ENCODE measurements at regions not wholly inside any gene's neighbourhood (a gene's known extent, or its start where the extent isn't known, plus 50 kb on each side); places are given as distances from the start of the nearest gene placed in this dataset.

DNA sequence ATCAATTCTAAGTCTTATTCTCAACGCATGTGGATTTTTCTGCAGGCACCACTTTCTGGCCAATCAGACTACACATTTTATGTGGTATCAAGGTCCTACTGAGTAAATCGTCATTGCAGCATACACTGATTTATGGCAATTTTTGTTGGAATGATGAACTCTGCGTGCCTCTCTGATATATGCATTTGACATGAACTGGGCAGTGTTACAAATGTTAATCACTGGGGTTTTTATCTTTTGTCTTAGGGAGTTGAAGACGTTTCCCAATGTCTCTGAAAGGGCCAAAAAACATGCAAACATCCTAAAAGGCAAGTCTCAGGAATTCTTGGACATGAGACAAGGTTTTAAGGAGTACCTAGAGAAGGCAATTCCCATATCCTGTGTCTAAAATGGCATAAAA, 809.5 kb upstream of the CELF2 start:
- no peak for DNase-seq

DNA sequence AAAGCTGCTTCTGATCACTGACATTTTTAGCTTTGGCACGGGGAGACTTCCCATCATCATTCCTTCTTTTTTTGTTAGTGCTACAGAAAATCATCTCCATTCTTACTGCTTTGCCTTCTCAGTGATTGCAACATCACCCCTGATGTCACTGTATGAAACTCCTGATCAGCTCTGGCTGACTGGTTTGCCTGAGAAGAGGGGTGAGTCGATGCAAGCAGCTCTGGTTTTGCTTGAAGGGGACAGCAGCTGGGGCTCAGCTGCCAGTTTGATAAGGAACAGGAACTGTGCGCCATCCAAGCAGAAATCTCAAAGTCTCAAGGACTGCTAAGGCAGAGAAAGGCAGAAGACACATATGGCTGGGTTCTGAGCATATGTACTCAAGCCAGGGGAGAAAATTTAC, 808.5 kb upstream of the CELF2 start:
- no peak for DNase-seq

DNA sequence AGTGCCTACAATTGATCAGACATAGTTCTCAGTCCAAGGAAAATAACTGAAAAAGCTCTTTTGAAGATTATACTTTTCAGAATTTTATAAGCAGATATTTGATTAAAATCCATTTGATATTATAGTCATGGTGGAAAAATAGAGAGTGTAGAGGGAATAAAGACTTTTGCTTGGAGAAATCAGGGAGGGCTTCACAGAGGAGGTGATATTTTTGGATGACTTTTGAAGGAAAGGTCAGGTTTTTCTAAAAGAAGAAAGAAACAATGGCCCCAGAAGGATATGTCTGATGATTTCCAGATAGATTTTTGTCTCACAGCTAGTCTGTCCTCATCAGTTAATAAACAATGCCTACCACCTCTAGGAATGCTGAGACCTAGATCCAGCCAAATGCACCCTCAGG, 806.3 kb upstream of the CELF2 start:
- DNase-seq = no peak

DNA sequence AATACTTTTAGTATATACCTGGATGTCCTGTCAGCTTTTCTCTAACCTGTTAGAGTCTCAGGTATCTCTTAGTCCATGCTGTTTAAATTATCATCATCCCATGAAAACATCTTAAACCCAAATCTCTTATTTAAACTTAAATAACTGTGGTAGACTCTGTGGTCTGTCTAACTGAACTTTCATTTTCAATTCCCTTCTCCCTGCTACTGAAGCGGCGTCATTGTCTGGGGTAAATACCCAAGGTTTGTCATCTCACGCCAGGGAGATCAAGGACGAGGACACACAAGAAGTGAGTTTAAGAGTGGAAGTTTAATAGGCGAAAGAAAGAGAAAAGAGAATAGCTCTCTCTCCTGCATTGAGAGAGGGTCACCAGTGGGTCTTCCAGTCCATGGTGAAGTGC, 804.4 kb upstream of the CELF2 start:
- no peak for DNase-seq

DNA sequence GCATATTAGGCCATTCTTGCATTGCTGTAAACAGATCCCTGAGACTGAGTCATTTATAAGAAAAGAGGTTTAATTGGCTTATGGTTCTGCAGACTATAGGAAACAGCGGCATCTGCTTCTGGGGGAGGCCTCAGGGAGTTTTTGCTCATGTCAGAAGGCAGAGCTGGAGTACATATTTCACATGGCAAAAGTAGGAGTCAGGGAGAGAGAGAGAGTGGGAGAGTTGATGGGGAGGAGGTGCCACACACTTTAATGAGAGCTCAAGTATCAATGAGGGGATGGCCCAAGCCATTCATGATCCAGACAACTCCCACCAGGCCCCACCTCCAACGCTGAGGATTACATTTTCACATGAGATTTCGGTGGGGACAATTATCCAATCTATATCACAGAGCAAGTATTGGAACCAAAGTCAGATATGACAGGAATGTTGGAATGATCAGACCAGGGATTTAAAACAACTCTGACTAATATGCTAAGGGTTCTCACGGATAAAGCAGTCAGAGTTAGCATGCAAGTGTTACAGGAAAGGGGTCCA, 795.3 kb upstream of the CELF2 start:
- DNase-seq = no peak

DNA sequence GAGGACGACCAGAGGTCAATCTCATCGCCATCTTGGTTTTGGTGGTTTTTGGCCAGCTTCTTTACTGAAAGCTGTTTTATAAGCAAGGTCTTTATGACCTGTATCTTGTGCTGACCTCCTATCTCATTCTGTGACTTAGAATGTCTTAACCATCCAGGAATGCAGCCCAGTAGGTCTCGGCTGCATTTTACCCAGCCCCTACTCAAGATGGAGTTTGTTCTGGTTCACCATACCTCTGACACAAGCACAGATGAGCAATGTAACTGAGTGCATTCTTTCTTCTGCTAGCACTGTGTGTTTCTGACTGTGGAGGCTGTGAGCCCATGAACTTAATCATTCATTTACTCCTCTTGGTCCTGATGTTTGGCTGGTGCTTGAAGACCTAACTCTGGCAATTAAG, 794.5 kb upstream of the CELF2 start:
- no peak for DNase-seq

DNA sequence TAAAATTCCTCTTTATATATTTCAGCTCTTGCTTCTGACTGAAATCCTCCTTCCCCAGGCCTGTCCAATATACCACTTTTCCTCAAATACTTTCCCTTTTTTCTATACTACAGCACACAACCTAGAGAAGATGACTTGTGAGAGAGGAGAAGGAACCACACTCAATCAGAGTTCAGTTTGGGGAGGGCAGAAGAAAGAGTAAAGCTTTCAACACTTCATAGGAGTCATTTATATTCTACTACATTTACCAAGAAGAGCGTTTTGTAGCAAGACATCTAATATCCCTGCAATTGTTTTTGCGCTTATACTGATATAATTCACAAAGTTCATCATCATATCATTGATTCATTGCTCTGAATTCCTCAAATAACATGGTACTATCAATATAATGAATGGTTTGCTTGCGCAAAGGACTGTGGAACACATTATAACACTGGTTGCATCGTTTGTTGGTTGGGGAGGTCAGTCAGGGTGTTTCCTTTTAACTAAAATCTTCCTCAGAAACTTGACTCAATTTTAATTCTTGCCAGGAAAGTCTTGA, 792.5 kb upstream of the CELF2 start:
- DNase-seq = no peak

DNA sequence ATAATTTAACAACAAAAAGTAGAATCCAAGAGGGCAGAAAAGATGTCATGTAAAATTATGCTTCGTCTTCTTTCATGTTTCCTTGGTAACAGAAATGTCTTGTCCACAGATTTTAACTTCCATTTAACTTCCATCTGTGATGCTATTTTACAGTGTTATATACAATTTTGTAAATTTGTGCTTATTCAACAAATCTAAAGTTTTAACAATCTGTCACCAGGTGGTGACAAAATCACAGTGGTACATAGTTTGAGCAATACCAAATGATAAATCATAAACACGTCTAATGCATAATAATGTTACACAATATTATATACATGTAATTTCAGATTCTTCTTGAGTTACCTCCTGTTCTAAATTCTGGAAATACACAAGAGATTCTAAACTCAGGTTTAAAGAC, 784.4 kb upstream of the CELF2 start:
- DNase-seq = no peak

DNA sequence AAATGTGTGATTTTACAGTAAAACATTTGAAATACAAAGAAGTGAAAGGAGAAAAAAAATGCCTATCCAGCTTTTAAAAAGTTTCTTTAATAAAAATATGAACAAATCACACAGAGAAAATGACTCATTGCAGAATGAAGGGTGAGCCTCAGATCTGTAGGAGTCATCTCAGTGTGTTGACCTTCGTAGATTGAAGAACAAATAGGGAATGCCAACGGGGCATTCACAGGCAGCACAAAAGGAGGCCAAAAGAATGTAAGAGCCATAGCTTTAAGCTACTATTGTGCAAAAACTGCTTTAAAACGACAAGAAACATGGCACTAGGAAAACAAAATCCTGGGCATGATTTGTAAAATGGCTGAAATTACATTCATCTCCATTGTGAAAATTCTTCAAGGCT, 782.7 kb upstream of the CELF2 start:
- no peak for DNase-seq

DNA sequence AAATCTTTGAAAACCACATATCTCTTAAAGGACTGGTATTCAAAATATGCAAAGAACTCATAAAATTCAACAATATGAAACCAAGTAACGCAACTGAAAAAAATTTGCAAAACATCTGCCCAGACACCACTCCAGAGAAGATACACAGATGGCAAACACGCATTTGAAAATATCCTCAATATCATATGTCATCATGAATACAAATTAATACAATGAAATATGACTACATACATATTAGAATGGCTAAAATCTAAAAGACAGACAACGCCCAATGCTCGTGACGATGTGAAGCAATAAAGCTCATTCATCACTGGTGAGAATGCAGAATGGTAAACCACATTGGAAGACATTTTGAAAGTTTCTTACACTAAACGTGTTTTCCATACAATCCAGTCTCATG, 770.1 kb upstream of the CELF2 start:
- DNase-seq = no peak

DNA sequence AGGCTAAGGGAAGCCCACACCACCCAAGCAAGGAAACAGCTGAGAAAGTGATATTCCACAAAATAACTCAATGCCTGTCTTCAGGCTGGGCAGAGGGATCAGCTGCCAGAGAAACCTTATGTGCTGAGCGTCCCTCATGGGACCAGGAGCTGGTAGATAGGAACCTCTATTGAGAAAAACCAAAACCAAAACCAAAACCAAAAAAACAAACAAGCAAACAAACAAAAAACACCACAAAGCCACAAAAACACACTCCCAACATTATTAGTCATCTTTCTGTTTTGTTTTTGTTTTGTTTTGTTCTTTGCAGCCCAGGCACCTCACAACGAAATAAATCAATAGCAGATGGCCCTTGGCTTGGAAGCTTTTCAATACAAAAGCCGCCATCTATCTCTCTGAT, 760.8 kb upstream of the CELF2 start:
- DNase-seq = no peak

DNA sequence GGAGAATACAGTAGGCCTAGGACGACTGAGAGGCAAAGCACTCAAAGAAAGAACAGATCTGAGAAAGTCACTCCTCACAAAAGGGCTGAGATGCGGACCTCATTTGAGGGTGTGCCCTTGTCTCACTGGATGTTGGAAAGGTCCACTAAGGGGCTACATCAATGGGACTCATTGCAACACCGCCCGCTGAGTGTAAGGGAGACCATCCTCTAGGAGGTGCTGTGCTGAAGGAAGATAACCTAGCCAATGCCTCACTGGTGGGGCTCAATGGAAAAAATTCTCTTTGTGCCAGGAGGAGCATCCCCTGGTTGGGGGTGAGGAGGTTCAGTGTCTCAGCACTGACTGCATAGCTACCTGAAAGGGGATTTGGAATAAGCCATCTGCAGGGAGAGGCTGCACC, 758.7 kb upstream of the CELF2 start:
- DNase-seq = no peak

DNA sequence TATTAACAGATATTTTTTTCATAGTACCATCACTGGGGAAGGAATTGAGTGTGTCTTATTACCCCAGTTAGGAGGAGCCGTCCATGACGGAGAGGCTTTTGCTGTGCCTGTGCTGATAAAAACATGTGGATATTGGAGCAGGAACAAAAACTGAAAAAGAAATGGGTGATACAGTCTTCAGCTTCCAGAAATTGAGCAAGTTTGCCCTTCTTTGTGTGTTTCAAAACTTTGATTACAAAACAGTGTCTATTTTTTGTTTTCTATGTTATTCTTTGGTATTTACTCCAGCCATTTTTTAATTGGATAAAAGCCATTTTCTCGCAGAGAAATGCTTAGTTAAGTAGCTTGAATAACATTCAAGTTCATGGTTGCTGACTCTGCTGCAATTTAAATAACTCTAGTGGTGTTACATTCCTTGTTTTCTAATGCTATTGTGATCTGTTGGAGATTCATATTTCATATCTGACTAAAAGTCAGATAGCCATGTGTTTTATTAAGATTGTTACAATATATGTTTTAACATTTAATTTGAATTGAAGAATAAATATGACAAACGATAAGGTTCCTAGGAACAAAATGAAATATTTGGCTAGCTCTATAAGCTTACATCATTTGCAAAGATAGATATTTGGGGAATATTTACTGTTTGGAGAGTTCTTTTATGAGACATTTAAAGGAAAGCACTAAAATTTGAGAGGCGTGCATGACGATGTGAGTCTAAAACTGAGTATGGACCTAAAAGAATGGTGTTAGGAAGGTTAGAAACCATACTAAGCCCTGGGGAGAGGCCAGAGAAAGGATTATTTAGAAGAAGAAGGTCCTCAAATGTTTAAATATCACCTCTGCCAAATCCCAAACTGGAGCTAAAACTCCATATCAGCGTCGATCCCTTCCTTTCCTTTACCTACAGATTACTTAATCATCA, 747.3 kb upstream of the CELF2 start:
- no peak for DNase-seq

DNA sequence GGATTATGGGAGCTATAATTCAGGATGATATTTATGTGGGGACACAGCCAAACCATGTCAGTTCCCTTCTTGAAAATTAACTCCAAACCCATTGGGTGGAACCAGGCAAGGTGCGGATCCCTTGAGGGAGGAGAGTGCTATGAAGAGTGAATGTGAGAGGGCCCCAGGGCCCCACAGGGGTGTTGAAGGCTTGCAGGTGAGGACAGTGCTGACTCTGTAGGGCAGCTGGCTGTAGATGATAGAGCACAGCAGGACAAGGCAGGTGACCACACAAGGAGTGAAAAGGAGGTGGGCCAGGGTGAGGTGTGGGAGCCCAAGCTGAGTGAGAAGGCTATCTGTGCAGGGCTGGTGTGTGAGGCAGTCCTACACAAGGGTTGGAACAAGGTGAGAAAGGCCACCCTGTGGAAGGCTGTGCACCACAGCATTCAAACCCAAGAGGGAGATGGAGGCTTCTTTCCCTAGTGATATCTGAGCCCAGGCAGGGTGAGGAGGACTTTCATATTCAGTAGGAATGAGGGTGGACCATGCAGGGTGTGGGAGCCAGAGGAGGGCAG, 746.0 kb upstream of the CELF2 start:
- no peak for DNase-seq

DNA sequence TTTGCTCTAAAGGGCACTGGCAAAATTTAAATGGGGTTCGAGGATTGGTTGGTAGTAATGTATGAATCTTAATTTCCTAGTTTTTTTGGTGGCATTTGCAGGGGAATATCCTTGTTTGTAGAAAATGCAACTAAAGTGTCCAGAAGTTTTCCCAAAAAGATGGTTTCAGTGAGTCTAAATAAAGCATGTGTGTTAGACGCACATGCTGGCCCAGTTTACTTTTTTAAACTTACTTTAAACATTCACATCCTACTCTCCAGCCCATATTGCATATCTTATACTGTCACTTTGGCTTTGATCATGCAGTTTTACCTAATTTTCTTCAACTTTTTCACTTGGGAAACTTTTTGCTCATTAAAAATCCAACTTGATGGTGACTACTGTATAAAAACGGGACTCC, 744.0 kb upstream of the CELF2 start:
- DNase-seq = no peak

DNA sequence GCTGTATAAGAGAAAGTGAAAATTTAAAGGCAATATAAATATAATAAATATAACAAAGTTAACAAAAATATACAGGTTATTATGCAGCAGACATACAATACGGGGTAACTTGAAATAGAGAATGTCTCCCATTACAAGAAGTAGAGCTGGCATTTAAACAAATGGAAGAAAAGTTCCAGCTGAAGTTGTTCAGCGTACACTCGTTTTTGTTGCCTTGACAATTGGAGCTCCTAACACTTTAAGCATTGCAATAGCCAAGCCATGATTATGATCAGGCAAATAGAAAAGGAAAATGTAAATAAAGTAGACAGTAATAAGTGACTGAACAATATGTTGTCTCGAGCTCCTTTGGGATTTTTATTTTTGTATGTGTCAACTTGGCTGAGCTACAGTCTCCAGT, 737.8 kb upstream of the CELF2 start:
- DNase-seq = no peak

DNA sequence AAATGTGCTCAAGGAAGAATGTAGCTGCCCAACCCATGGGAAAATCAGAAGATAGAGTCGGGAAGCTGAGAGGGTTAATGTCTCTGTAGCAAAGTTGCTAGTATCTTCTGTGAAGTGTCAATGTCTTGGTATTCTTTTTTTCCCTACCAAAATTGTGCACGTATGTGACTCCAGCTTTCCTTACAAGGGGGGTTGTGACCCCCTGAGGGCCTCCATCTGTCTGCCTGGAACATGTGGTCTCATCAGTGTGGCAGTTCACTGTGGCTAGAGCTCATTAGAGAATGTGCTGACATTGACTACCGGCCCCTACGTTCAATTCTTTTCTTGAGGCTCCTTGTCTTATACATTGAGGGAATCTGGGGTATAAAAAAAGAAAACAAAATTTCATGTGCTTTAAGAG, 725.2 kb upstream of the CELF2 start:
- no peak for DNase-seq

DNA sequence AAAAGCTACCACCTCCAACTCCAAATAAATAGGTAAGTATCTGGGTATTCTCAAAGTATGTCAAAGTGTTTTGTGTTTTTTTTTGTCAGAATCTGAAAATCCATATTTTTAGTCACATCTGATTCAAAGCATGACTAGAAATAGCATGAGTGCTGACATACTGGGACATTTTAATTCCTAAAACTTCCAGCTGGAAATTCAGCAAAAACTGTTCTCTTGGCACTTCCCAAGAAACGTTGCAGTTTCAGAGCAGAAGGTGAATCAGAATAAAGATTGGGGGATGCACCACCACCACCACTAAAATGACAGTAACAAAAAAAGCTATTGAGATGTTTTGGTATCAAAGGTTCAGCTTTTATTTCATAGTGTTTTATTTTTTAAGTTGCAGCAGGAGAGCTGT, 724.6 kb upstream of the CELF2 start:
- no peak for DNase-seq

DNA sequence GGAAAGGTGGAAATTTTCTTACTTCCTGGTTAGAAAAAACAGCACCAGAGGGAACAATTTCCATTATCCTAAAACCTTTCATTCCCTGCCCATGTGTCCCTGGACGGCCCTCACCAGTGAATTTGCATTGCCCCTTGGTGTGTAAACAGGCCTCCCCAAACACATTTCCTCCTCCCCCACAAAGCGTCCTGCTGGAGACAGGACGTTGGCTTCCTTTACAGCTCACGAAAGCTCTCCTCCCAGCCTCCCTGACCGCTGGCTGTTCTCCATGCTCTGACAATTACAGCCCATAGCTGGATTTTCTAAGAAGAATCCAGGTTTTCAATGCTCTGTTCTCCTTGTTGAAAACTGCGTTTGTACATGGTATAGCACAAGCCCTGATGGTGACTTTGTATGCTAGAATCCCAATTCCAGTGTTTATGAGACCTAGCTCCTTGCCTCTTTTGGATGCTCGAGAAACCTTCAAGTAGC, 724.2 kb upstream of the CELF2 start:
- no peak for DNase-seq

DNA sequence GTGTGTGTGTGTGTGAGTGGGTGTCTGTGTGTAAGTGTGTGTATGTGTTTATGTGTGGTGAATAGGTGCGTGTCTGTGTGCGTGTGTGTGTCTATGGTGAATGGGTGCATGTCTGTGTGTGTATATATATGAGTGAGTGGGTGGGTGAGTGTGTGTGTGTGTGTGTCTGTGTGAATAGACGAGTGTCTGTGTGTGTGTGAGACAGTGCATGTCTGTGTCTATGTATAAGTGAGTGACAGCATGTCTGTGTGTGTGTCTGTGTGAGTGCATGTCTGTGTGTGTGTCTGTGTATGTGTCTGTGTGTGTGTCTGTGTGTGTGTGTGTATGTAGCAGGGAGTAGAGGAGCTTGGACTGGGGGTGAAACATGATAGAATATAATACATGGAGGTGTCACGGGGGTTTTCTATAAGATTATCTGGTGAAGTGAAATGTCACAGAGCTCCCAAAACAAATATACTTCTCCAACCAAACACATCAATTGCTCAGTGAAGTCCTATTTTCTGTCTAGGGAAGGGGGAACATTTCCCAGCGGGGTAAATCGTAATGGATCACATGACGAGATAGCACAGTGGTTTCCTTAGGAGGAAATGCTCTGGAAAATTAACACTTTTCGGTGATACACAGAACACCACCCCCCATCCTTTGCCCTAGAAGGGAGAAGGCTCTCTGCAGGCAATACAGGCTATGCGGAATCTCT, 723.3 kb upstream of the CELF2 start:
- no peak for DNase-seq

DNA sequence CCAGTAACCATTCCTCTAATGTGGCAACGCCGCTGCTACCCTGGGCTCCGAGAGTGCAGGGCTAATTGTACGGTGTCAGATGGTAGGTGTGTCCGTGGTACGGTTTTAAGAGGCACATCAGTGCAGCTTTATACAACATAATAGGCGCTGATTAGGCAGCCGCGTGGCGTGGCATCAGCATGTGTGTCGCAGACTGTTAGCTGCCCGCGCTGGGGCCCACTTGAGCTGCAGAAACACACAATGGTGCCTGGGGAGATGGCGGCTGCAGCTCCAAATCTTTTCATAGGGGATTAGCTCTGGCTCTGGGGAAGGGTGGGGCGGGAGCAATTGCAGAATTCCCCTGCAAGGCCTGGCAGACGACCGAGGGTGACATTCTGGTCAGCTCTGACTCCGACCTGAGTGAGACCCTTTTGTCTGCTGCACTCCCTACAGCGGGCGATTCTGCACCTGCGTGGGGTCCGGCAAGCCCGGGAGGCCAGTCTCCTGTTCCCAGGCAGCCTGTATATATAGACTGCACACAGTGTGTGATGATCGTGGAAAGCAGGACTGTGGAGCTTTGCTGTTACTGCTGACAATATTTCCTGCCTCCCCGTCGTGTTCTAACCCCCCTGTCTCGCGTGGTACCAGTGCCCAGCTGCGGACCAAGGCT, 722.7 kb upstream of the CELF2 start:
- DNase-seq = no peak

DNA sequence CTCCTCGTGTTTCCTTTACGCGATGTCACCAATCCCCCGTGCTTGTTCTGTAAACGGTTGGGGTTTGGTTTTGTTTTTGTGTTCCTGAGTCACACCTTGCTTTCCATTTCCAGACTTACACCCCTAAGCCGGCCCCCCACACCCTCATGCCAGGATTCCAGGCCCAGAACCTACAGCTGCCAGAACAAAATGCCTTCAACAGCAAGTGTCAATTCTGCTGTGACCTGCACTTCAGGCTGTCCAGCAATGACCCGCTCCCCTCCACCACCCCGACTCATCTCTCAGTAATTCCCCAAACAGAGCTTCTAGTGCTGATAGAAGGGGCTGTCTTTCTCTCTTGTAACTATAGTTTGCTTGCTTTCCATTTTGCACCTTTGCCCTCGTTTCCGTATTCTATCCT, 722.1 kb upstream of the CELF2 start:
- no peak for DNase-seq

DNA sequence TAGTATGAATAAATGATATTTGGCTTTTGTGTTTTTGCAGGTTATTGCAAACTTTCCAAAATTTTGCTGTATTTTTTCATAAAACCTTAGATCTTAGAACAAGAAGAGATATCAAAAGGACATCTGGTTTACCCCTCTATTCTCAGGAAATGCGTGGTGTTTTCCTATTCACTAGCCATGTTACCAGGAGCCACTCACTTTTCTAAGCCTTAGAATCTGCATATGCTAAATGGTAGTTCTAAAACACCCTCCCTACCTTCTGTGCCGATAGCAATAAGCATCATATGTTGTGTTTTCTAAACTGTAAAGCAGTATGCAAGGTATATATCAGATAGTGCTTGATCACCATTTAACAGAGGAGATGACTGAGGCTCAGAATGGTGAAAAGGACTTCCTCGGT, 715.0 kb upstream of the CELF2 start:
- no peak for DNase-seq

Measured in COR-L47 (cell line).